ENCODE measurements at regions not wholly inside any gene's neighbourhood (a gene's known extent, or its start where the extent isn't known, plus 50 kb on each side); places are given as distances from the start of the nearest gene placed in this dataset.

GRCh38 chr3:31027191-31027761, 132.8 kb upstream of the GADL1 start:
- Histone ChIP-seq H4K20me1 (replicated peaks; ENCODE audit: control insufficient read depth, extremely low read depth, insufficient read depth, low read length) (no peaks in the 10 kb centered on the region), H3K9me1 (replicated peaks; ENCODE audit: control insufficient read depth, extremely low read depth, insufficient read depth, low read length) (no peaks in the 10 kb centered on the region), H3K4me3 (replicated peaks in 1 of 3; ENCODE audit: insufficient read depth in 1 of 3, low read depth in 1 of 3, low read length in 3 of 3) (no peak overlapping the region), H2AFZ (ENCODE audit: low read depth, low read length) (no peak overlapping the region), H3K79me2 (ENCODE audit: control insufficient read depth, insufficient read depth, low read length) (no peaks in the 10 kb centered on the region), H3K9ac (replicated peaks; ENCODE audit: extremely low read depth, insufficient read depth, low read length) (no peak overlapping the region), H3K27ac (ENCODE audit: insufficient read depth, low read depth, low read length) (no peak overlapping the region), H3K4me2 (ENCODE audit: insufficient read depth, low read length) (no peak overlapping the region), H3K4me1 (ENCODE audit: control insufficient read depth, extremely low read depth, insufficient read depth, low read length) (no peaks in the 10 kb centered on the region), H3K36me3 (ENCODE audit: control insufficient read depth in 2 of 2, extremely low read depth in 1 of 2, insufficient read depth in 2 of 2, low read length in 2 of 2) (no peaks in the 10 kb centered on the region), H3K27me3 (ENCODE audit: control insufficient read depth in 2 of 2, insufficient read depth in 2 of 2, low read length in 2 of 2) (no peaks in the 10 kb centered on the region), H3K9me3 (replicated peaks; ENCODE audit: control insufficient read depth, insufficient read depth, low read length) (no peaks in the 10 kb centered on the region)
- FAIRE-seq (no peak), DNase-seq (ENCODE audit: low read depth, low spot score) (no peak)
- dilution Hi-C loops (cut with MboI; ENCODE audit: extremely low pct_ligation_motif_present, low sequenced_read_pairs) (no loop called here), intact Hi-C loops (cut with micrococcal nuclease) (no loop called here)
- no TSS peak for BruUV-seq (replicated peaks)
- ChIA-PET CTCF (no interaction called here), POLR2A (no interaction called here)
- no peak for TF ChIP-seq MYC (IDR thresholded peaks at IDR 0.05; ENCODE audit: low read depth, low read length)

DNA sequence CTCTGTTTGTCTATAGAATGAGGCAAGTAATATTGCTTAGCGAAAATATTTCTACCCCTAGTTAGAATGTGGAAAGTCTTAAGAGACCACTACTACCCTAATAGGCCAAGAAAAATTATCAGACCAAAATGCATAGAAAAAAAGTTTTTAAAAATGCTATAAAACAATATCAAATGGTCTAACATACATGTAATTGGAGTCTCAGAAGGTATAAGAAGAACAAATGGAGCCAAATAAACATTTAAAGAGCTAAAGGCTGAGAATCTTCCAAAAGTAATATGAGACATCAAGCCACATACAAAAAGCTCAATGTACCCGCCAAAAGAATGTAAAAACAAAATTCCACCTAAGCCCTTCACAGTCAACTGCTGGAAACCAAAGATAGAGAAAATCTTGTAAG, 133.5 kb upstream of the GADL1 start:
- FAIRE-seq (no peak), DNase-seq (ENCODE audit: low read depth, low spot score) (no peak)
- Histone ChIP-seq H3K36me3 (ENCODE audit: control insufficient read depth in 2 of 2, extremely low read depth in 1 of 2, insufficient read depth in 2 of 2, low read length in 2 of 2) (no peaks in the 10 kb centered on the region), H3K27ac (ENCODE audit: insufficient read depth, low read depth, low read length) (no peak overlapping the region), H3K9me3 (replicated peaks; ENCODE audit: control insufficient read depth, insufficient read depth, low read length) (no peaks in the 10 kb centered on the region), H3K4me2 (ENCODE audit: insufficient read depth, low read length) (no peak overlapping the region), H4K20me1 (replicated peaks; ENCODE audit: control insufficient read depth, extremely low read depth, insufficient read depth, low read length) (no peaks in the 10 kb centered on the region), H3K4me3 (replicated peaks in 1 of 3; ENCODE audit: insufficient read depth in 1 of 3, low read depth in 1 of 3, low read length in 3 of 3) (no peak overlapping the region), H3K27me3 (ENCODE audit: control insufficient read depth in 2 of 2, insufficient read depth in 2 of 2, low read length in 2 of 2) (peaks cover 0 to 2% of the 10 kb centered on the region in 2 experiments), H3K4me1 (ENCODE audit: control insufficient read depth, extremely low read depth, insufficient read depth, low read length) (no peaks in the 10 kb centered on the region), H3K9me1 (replicated peaks; ENCODE audit: control insufficient read depth, extremely low read depth, insufficient read depth, low read length) (no peaks in the 10 kb centered on the region), H3K79me2 (ENCODE audit: control insufficient read depth, insufficient read depth, low read length) (no peaks in the 10 kb centered on the region), H3K9ac (replicated peaks; ENCODE audit: extremely low read depth, insufficient read depth, low read length) (no peak overlapping the region), H2AFZ (ENCODE audit: low read depth, low read length) (no peak overlapping the region)
- BruUV-seq (replicated peaks): no TSS peak
- dilution Hi-C loops (cut with MboI; ENCODE audit: extremely low pct_ligation_motif_present, low sequenced_read_pairs): no loop called here
- CTCF ChIA-PET: no interaction called here
- intact Hi-C loops (cut with micrococcal nuclease): no loop called here
- TF ChIP-seq MYC (IDR thresholded peaks at IDR 0.05; ENCODE audit: low read depth, low read length) (no peak), POLR2AphosphoS5 (IDR thresholded peaks at IDR 0.05; ENCODE audit: insufficient read depth, low read depth, low read length) (no peak), EZH2 (IDR thresholded peaks at IDR 0.05; ENCODE audit: borderline replicate concordance, low read depth, low read length, severe bottlenecking) (no peak), FOS (IDR thresholded peaks at IDR 0.05; ENCODE audit: borderline replicate concordance, insufficient read depth, low read length) (no peak)
- TF ChIP-seq, protein P1, sequence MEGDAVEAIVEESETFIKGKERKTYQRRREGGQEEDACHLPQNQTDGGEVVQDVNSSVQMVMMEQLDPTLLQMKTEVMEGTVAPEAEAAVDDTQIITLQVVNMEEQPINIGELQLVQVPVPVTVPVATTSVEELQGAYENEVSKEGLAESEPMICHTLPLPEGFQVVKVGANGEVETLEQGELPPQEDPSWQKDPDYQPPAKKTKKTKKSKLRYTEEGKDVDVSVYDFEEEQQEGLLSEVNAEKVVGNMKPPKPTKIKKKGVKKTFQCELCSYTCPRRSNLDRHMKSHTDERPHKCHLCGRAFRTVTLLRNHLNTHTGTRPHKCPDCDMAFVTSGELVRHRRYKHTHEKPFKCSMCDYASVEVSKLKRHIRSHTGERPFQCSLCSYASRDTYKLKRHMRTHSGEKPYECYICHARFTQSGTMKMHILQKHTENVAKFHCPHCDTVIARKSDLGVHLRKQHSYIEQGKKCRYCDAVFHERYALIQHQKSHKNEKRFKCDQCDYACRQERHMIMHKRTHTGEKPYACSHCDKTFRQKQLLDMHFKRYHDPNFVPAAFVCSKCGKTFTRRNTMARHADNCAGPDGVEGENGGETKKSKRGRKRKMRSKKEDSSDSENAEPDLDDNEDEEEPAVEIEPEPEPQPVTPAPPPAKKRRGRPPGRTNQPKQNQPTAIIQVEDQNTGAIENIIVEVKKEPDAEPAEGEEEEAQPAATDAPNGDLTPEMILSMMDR (IDR thresholded peaks at IDR 0.05; ENCODE audit: extremely low read depth in 1 of 2, insufficient read depth in 1 of 2, low read depth in 1 of 2, low read length in 2 of 2): no peak
- TF ChIP-seq, protein P2, sequence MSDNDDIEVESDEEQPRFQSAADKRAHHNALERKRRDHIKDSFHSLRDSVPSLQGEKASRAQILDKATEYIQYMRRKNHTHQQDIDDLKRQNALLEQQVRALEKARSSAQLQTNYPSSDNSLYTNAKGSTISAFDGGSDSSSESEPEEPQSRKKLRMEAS (IDR thresholded peaks at IDR 0.05; ENCODE audit: insufficient read depth, insufficient read length): no peak
- POLR2A ChIA-PET: no interaction called here

All from endothelial cell of umbilical vein (primary cell).